ENCODE measurements at regions not wholly inside any gene's neighbourhood (a gene's known extent, or its start where the extent isn't known, plus 50 kb on each side); places are given as distances from the start of the nearest gene placed in this dataset.

GRCh38 chr6:19662911-19663310 lies 174.3 kb upstream of the ID4 start:
- Histone ChIP-seq H3K36me3 (no peaks in the 10 kb centered on the region), H3K4me1 (peaks cover 0 to 46% (median 8%) of the 10 kb centered on the region in 4 donors), H3K9me3 (no peaks in the 10 kb centered on the region), H3K27me3 (no peaks in the 10 kb centered on the region), H3K4me3 (no peak overlapping the region), H3K27ac (no peak overlapping the region)
- no peak for DNase-seq
- no peak for TF ChIP-seq CTCF (IDR thresholded peaks at IDR 0.05)
- intact Hi-C loops (cut with DNase I; ENCODE audit: low total_unique reads) = no loop called here

- H3K36me3 ChIP-seq = no peaks in the 10 kb centered on the region
- peaks cover 0 to 51% (median 9%) of the 10 kb centered on the region in 4 donors for H3K4me1 ChIP-seq
- no peak for TF ChIP-seq CTCF (IDR thresholded peaks at IDR 0.05)
- H3K27ac ChIP-seq = no peak overlapping the region
- H3K4me3 ChIP-seq = no peak overlapping the region
- no peaks in the 10 kb centered on the region for H3K27me3 ChIP-seq
- DNase-seq = no peak
- H3K9me3 ChIP-seq = no peaks in the 10 kb centered on the region
- intact Hi-C loops (cut with DNase I; ENCODE audit: low total_unique reads) = no loop called here
Observed at GRCh38 chr6:19663479-19663878, 173.7 kb upstream of the ID4 start.

- no peak for TF ChIP-seq CTCF (IDR thresholded peaks at IDR 0.05)
Observed at GRCh38 chr6:19664050-19664449, 173.1 kb upstream of the ID4 start.

GRCh38 chr6:19664878-19665612 lies 172.1 kb upstream of the ID4 start:
- intact Hi-C loops (cut with DNase I; ENCODE audit: low total_unique reads) = no loop called here
- H3K4me1 ChIP-seq = peaks cover 0 to 54% (median 13%) of the 10 kb centered on the region in 4 donors
- no peaks in the 10 kb centered on the region for H3K27me3 ChIP-seq
- H3K9me3 ChIP-seq = no peaks in the 10 kb centered on the region
- H3K27ac ChIP-seq = peak overlapping the region in 1 of 2 donors; percentile 71
- H3K4me3 ChIP-seq = no peak overlapping the region
- no peaks in the 10 kb centered on the region for H3K36me3 ChIP-seq
- no peak for DNase-seq
- no peak for TF ChIP-seq CTCF (IDR thresholded peaks at IDR 0.05)

More at GRCh38 chr6:19664050-19664449, 173.1 kb upstream of the ID4 start:
- DNase-seq = no peak
- no peaks in the 10 kb centered on the region for H3K36me3 ChIP-seq
- intact Hi-C loops (cut with DNase I; ENCODE audit: low total_unique reads) = no loop called here
- H3K4me3 ChIP-seq = no peak overlapping the region
- H3K27ac ChIP-seq = no peak overlapping the region
- peaks cover 0 to 52% (median 11%) of the 10 kb centered on the region in 4 donors for H3K4me1 ChIP-seq
- no peaks in the 10 kb centered on the region for H3K9me3 ChIP-seq
- H3K27me3 ChIP-seq = no peaks in the 10 kb centered on the region

- no peaks in the 10 kb centered on the region for H3K36me3 ChIP-seq
- intact Hi-C loops (cut with DNase I; ENCODE audit: low total_unique reads) = no loop called here
- no peaks in the 10 kb centered on the region for H3K27me3 ChIP-seq
- no peaks in the 10 kb centered on the region for H3K9me3 ChIP-seq
- no peak for DNase-seq
- TF ChIP-seq CTCF (IDR thresholded peaks at IDR 0.05) = no peak
- no peak overlapping the region for H3K4me3 ChIP-seq
- H3K4me1 ChIP-seq = peaks cover 0 to 57% (median 14%) of the 10 kb centered on the region in 4 donors
- H3K27ac ChIP-seq = peak overlapping the region in 1 of 2 donors; percentile 71
Observed at GRCh38 chr6:19665613-19665909, 171.6 kb upstream of the ID4 start.

Data from tibial artery (tissue), 4 donors.